Activated naive CD4-positive, alpha-beta T cell treated with anti-CD3 and anti-CD28 coated beads, Interleukin-2, amount 50 U/mL, for 24 hours (primary cell): ENCODE measurements at regions not wholly inside any gene's neighbourhood (a gene's known extent, or its start where the extent isn't known, plus 50 kb on each side); places are given as distances from the start of the nearest gene placed in this dataset.
"Not testable (repeated sequence)": the region's sequence is repeated elsewhere in the genome, so short reads cannot be mapped to it uniquely, and the experiment has no call there.

Source experiments
- H3K27ac Mint-ChIP-seq: one replicate; pipeline ENCODE4 v1.8.0; 2021; ENCODE audit warnings: mild to moderate bottlenecking, mixed read lengths
- H3K27me3 Mint-ChIP-seq: one replicate; pipeline ENCODE4 v1.8.0; 2021; ENCODE audit warnings: mixed read lengths
- H3K36me3 Mint-ChIP-seq: one replicate; pipeline ENCODE4 v1.8.0; 2021; ENCODE audit warnings: mixed read lengths
- H3K4me1 Mint-ChIP-seq: one replicate; pipeline ENCODE4 v1.8.0; 2021; ENCODE audit warnings: mixed read lengths
- H3K4me3 Mint-ChIP-seq: one replicate; pipeline ENCODE4 v1.8.0; 2021; ENCODE audit warnings: mild to moderate bottlenecking, mixed read lengths
- H3K9me3 Mint-ChIP-seq: one replicate; pipeline ENCODE4 v1.8.0; 2021; ENCODE audit warnings: mixed read lengths

DNA sequence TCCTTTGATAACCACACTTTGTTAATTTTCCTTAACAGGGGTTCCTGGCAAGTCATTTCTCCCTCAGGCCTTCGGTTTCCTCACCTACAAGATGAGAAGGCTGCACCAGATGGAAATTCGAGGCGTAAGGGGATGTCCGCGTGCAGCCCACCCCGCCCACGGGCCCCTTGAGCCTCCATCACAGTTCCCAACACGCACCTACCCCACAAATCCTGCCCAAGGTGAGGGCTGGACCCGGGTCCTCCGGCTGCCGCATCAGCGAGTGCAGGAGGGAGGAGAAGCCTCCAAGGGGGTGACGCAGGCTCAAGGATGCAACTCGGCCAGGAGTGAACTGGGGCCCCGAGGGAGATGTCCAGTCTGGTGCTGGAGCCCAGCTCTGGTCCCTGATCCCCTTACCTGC is 169.2 kb upstream of the TP53TG3D start:
- H3K4me1 Mint-ChIP-seq, H3K4me3 Mint-ChIP-seq, H3K9me3 Mint-ChIP-seq, H3K36me3 Mint-ChIP-seq, H3K27ac Mint-ChIP-seq, H3K27me3 Mint-ChIP-seq: not testable (repeated sequence)

DNA sequence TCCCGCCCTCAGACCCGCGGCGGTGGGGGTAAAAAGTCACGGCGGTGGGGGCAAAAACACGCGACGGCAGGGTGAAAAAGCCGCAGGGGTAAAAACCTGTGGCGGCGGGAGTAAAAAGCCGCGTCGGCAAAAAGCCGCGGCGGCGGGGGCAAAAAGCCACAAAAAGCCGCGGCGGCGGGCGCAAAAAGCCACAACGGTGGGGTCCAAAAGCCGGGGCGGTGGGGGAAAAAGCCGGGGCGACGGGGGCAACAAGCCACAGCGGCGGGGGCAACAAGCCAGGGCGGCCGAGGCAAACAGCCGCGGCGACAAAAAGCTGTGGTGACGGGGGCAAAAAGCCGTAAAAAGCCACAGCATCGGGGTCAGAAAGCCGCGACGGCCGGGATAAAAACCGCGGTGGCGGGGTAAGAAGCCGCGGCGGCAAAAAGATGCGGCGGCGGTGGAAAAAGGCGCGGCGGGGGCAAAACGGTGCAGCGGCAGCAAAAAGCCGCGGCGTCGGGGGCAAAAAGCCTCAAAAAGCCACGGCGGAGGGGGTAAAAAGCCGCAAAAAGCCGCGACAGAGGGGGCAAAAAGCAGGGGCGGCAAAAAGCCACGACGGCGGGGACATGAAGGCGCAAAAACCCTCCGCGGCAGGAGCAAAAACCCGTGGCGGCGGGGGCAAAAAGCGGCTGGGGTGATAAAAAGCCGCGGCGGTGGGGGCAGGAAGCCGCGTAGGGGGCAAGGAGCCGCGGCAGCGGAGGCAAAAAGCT is 168.3 kb upstream of the TP53TG3D start:
- H3K4me3 Mint-ChIP-seq, H3K27me3 Mint-ChIP-seq, H3K9me3 Mint-ChIP-seq, H3K27ac Mint-ChIP-seq, H3K4me1 Mint-ChIP-seq, H3K36me3 Mint-ChIP-seq: not testable (repeated sequence)

DNA sequence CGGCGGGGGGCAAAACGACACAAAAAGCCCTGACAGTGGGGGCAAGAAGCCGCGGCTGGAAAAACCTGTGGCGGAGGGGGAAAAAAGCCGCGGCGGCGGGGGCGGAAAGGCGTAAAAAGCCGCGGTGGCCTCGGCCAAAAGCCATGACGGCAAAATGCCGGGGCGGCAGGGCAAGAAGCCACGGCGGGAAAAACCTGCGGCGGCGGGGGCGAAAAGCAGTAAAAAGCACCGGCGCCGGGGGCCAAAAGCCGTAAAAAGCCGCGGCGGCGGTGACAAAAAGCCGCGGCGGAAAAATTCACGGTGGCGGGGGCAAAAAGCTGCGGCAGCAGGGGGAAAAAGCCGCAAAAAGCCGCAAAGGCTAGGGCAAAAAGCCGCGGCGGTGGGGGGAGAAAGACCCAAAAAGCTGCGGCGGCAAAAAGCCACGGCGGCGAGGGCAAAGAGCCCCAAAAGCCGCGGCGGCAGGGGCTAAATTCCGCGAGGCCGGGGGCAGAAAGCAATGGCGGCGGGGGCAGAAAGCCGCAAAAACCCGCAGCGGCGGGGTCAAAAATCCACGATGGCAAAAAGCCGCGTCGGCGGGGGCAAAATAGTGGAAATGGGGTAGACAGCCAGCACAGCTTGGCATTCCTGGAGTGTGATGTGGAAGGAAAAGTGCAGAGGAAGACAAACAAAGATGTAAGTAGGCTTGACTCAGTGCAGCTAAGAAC is 167.5 kb upstream of the TP53TG3D start:
- H3K27me3 Mint-ChIP-seq, H3K9me3 Mint-ChIP-seq, H3K4me1 Mint-ChIP-seq, H3K36me3 Mint-ChIP-seq, H3K27ac Mint-ChIP-seq: not testable (repeated sequence)
- H3K4me3 Mint-ChIP-seq = peak overlapping the region; percentile 76

DNA sequence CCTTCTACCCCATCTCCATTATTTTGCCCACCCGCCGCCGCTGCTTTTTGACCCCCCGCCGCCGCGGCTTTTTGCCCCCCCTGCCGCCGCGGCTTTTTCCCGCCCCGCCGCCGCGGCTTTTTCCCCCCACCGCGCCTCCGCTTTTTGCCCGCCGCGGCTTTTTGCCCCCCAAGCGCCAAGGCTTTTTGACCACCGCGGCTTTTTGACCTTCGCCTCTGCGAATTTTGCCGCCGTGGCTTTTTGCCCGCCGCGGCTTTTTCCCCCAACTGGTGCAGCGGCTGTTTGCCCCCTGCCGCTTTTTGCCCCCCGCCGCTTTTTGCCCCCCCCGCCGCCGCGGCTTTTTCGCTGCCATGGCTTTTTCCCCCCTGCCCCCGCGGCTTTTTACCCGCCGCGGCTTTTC is 137.5 kb upstream of the TP53TG3D start:
- not testable (repeated sequence) for H3K27ac Mint-ChIP-seq, H3K9me3 Mint-ChIP-seq, H3K27me3 Mint-ChIP-seq, H3K36me3 Mint-ChIP-seq, H3K4me1 Mint-ChIP-seq
- H3K4me3 Mint-ChIP-seq = peak overlapping the region; percentile 23

DNA sequence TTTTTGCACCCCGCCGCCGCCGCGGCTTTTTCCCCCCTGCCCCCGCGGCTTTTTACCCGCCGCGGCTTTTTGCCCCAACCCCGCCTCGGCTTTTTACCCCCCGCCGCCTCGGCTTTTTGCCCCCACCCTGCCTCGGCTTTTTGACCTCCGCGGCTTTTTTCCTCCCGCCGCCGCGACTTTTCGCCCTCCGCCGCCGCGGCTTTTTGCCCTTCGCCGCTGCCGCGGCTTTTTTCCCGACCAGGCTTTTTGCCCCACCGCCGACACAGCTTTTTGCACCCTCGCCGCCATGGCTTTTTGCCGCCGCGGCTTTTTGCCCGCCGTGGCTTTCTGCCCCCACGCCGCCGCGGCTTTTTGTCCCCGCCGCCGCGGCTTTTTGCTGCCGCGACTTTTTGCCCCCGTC is 137.0 kb upstream of the TP53TG3D start:
- H3K4me3 Mint-ChIP-seq = peak overlapping the region; percentile 63
- H3K9me3 Mint-ChIP-seq = no peaks in the 10 kb centered on the region
- no peaks in the 10 kb centered on the region for H3K36me3 Mint-ChIP-seq
- peaks cover 4% of the 10 kb centered on the region for H3K27me3 Mint-ChIP-seq
- no peak overlapping the region for H3K27ac Mint-ChIP-seq
- H3K4me1 Mint-ChIP-seq = no peaks in the 10 kb centered on the region

DNA sequence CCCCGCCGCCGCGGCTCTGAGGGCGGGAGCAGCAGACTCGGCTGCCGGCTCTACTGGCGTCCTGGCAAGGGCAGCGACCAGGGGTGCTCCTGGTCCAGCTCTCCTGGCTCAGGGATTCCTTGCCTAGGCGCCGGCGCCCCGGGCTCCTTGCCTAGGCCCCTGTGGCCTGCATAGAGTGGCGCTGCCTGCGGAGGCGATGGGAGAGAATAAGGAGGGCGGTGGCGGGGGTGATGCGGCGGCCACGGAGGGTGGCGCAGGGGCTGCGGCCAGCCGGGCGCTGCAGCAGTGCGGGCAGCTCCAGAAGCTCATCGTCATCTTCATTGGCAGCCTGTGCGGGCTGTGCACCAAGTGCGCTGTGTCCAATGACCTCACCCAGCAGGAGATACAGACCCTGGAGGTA is 136.6 kb upstream of the TP53TG3D start:
- H3K36me3 Mint-ChIP-seq, H3K27me3 Mint-ChIP-seq, H3K4me1 Mint-ChIP-seq, H3K9me3 Mint-ChIP-seq, H3K27ac Mint-ChIP-seq, H3K4me3 Mint-ChIP-seq: not testable (repeated sequence)

DNA sequence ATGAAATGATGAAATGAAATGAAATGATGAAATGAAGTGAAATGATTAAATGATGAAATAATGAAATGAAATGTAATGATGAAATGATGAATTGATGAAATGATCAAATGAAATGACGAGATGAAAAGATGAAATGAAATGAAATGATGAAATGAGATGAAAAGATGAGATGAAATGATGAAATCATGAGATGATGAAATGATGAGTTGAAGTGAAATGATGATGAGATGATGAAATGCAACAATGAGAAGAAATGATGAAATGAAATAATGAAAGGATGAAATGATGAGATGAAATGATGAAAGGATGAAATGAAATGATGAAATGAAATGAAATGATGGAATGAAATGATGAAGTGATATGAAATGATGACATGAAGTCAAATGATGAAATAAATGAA is 132.7 kb upstream of the TP53TG3D start:
- not testable (repeated sequence) for H3K27me3 Mint-ChIP-seq, H3K4me3 Mint-ChIP-seq, H3K4me1 Mint-ChIP-seq, H3K9me3 Mint-ChIP-seq, H3K27ac Mint-ChIP-seq, H3K36me3 Mint-ChIP-seq

DNA sequence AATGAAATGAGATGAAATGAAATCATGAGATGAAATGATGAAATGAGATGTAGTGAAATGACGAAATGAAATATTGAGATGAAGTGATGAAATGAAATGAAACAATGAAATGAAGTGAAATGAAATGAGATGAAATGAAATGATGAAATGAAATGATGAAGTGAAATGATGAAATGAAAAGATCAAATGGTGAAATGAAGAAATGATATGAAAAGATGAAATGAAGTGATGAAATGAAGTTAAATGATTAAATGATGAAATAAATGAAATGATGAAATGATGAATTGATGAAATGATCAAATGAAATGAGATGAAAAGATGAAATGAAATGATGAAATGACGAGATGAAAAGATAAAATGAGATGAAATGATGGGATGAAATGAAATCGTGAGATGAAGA is 132.3 kb upstream of the TP53TG3D start:
- H3K9me3 Mint-ChIP-seq, H3K4me3 Mint-ChIP-seq, H3K36me3 Mint-ChIP-seq: not testable (repeated sequence)

DNA sequence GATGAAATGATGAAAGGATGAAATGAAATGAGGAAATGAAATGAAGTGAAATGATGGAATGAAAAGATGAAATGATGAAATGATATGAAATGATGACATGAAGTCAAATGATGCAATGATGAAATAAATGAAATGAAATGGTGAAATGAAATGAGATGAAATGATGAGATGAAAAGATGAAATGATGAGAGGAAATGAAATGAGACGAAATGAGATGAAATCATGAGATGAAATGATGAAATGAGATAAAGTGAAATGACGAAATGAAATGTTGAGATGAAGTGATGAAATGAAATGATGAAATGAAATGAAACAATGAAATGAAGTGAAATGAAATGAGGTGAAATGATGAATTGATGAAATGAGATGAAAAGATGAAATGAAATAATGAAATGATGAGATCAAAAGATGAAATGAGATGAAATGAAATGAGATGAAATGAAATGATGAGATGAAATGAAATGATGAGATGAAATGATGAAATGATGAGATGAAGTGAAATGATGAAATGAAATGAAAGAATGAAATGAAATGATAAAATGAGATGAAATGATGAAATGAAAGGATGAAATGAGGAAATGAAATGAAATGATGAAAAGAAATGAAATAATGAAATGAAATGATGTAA is 131.7 kb upstream of the TP53TG3D start:
- H3K4me3 Mint-ChIP-seq, H3K36me3 Mint-ChIP-seq, H3K27ac Mint-ChIP-seq, H3K4me1 Mint-ChIP-seq, H3K9me3 Mint-ChIP-seq, H3K27me3 Mint-ChIP-seq: not testable (repeated sequence)

More for the DNA sequence above, 132.3 kb upstream of the TP53TG3D start:
- not testable (repeated sequence) for H3K4me1 Mint-ChIP-seq, H3K27ac Mint-ChIP-seq, H3K27me3 Mint-ChIP-seq

DNA sequence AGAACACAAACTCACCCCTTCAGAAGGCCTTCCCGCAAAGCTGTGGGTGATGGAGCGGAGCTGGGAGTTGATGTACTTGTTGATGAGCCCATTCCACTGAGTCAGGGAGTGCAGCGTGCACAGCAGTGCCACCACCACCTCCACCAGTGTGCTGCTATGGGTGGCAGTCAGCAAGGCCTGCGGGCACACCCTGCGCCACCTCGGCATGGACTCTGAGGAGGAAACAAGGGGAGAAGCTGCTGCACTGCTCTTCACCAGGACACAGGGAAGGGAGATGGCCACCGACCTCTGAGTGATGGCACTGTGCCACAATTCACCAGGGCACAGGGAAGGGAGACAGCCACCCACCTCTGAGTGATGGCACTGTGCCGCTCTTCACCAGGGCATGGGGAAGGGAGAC is 100.7 kb upstream of the TP53TG3D start:
- not testable (repeated sequence) for H3K4me1 Mint-ChIP-seq, H3K27me3 Mint-ChIP-seq, H3K4me3 Mint-ChIP-seq, H3K36me3 Mint-ChIP-seq, H3K9me3 Mint-ChIP-seq, H3K27ac Mint-ChIP-seq

DNA sequence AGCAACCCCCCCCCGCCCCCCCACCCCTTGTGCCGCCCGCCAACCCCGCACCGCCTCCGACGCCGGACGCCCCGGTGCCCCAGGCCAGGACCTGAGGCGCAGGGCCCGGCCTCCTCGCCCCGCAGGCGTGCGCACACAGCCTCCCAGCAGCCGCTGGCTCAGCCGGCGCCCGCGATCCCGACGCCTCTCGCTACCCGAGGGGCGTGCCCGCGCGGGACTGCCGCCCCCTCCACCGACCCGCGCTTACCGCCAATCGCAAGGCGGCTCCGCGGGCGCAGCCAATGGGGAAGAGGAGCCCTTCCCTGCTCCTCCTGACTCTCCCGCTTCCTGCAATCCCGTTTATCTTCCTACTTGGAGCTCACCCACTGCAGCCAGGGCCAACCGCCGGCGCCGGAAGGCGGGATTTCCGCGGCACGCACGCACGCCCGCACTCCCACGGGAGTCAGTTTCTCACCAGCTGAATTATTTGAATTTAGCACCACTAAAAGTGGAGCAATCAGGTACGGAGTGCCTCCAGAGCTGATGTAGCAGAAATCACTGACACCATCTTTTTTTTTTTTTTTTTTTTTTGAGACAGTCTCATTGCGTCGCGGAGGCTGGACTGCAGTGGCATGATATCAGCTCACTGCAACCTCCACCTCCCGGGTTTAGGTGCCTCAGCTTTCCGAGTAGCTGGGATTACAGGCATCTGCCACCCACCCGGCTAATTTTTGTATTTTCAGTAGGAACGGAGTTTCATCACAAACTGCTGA is 65.0 kb upstream of the TP53TG3D start:
- H3K27ac Mint-ChIP-seq, H3K9me3 Mint-ChIP-seq, H3K4me3 Mint-ChIP-seq, H3K27me3 Mint-ChIP-seq, H3K4me1 Mint-ChIP-seq, H3K36me3 Mint-ChIP-seq: not testable (repeated sequence)

DNA sequence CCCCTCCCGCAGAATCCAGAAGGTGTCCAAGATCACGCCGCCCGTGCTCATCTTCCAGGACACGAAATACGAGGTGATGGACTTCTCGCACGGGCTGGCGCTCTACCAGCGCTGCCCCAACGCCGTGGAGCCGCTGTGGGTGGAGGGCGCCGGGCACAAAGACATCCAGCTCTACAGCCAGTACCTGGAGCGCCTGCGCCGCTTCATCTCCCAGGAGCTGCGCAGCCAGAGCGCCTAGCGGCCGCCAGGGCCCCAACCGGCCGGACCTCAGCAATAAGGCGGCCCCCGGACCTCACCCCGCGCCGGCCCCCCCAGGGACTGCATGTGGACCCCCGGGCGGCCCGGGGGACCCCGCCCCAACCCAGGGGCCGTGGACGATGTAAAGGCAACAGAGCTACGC is 50.5 kb upstream of the TP53TG3D start:
- H3K27me3 Mint-ChIP-seq, H3K4me3 Mint-ChIP-seq, H3K36me3 Mint-ChIP-seq, H3K9me3 Mint-ChIP-seq, H3K27ac Mint-ChIP-seq, H3K4me1 Mint-ChIP-seq: not testable (repeated sequence)
